Midbrain (tissue), 1 donor: ENCODE measurements at regions not wholly inside any gene's neighbourhood (a gene's known extent, or its start where the extent isn't known, plus 50 kb on each side); places are given as distances from the start of the nearest gene placed in this dataset.

Experiments used
- DNase-seq: peaks from one replicate; lab custom pipeline; 2025; lab: John Stamatoyannopoulos, UW

DNA sequence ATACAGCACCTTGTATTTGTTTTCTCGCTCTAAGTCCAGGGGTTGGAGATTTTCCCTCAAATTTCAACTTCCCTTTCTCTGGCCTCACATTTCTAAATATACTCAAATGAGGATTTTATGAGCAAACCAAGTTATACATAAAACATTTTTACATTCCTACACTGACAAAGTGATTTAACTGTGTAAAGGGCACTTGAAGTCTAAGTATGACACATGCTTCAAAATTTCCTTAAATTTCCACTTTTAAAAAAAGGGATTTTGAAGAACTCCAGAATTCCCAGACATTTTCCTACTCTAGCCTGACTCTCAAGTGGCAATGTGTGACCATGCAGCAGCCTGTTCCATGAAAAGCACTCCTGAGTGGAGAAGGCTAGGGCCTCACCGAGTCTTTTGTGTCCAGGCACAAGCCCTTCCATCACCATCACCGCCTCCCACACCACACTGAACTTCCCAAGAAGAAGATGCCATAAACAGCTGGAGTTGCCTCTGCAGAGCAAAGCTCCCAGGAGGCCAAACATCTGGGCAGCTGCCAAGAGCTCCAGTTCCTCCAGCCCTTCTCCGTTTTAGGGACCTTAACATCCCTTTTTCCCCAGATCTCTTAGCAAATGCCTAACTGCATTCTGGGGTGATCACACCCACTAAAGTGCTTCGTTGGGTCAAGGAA lies 68.9 kb downstream of the NCR2 start:
- DNase-seq, result no peak

- DNase-seq, result no peak
Measured at GRCh38 chr6:41405941-41406727, 70.7 kb downstream of the NCR2 start.

DNA sequence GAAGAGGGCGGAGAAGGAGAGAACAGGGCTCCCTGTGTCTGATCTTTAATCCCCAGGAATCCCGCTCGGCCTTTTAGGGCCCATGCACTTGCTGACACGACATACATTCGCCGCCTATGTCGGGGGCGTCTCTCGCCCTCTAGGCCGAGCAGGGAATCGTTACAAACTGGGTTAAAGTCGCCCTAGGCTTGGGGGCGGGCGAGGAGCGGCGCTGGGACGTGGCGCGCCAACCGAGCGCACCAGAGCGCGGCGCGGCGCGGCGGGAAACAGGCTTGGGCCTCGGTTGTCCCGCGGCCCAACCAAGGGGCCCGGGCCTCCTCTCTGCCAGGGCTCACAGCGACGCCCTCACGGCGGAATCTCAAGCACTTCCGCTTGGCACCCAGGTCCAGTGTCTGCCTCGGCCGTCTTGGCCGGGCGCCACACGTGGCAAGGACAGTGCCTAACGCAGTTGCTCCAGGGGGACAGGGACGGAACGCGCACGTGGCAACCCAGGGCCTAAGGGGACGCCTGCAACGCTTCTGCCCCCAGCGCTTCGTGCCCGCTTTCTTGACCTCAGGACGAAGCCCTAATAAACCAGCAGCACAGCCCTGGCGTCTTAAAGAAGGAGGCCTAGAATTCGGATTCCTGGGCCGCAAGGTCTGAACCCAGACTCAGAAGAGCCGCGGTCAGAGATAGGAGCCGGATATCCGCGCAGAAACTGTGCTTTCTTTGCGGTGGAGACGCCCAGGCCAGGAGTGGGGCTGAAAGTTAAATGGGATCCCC lies 71.5 kb downstream of the NCR2 start:
- no peak for DNase-seq

DNA sequence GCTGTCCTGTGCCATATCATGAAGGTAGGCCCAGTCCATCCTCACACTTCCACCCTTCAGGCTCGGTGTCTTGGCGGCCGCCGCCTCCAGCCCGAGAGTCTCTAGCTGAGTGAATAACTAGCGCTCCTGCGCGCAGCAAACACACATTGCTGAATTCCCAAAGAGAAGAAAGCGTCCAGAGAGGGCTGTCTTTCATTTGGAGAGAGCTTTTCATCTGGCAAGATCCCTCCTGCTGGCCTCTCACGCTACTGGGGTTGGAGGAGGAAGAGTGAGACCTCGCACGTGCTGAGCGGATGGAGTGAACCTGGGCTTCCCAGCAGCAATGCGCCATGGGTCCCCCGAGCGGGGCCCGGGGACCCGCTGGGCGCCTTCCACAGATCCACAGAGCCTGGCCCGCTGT lies 73.2 kb downstream of the NCR2 start:
- DNase-seq, result no peak

DNA sequence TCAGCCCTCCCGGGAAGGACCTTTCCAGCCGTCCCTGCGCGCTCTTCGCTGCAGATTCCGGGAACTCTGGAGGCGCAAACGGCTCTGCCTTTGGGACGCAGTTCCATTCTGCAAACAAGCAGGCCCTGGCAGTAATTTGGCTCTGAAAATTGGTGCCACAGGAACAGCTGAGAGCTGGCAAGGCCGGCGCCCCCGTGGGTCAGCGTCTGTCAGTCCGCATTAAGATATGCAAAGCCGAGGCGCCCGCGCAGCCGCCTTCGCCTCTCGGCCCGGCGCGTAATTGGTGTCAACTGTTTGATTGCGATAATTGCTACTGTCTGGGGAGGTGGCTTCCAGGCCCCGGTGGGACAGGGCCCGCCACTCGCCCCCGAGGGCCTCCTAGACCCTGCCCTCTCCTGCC lies 73.6 kb downstream of the NCR2 start:
- no peak for DNase-seq

DNA sequence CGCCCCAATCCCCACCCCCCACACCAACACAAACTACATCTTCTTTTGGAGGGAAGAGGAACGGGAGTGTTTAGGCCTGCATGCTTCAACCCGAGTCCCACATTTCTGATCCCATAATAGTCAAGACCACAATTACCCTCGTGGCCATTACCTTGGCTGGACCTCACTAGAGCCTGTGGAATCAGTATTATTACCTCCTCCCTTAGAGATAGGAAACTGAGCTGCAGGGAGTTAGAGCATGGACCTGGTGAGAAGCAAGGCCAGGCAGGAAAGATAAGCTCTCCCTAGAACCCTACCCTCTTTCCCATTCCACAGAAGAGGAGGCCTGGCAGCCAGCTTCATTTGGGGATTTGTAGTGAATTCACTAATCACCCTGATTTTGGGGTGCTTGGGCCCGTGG lies 74.1 kb downstream of the NCR2 start:
- DNase-seq, result no peak

- no peak for DNase-seq
Measured at GRCh38 chr6:41411961-41412360, 76.6 kb downstream of the NCR2 start.

GRCh38 chr6:41413250-41413649 lies 77.8 kb downstream of the NCR2 start:
- DNase-seq, result no peak

GRCh38 chr6:41416501-41416837 lies 81.1 kb downstream of the NCR2 start:
- no peak for DNase-seq

DNA sequence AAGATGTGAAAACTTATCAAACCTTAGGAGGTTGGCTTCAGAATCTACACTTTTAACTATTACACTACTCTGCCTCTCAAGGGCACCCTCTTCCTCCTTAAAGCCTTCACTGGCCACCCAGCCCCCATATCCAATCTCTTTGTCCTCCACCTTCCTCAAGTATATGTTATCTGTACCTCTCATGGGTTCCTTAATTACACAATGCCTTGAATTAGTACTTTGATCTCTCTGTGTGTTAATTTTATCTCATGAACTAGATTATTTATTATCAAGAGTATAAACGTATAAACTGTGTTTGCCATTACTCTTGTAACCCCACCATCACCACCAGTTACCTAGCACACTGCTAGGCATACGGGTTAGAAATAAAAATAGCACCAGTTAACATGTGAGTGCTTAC lies 83.3 kb downstream of the NCR2 start:
- no peak for DNase-seq

GRCh38 chr6:41419385-41419784 lies 84.0 kb downstream of the NCR2 start:
- DNase-seq, result no peak

- no peak for DNase-seq
Measured at GRCh38 chr6:41420186-41420585, 84.8 kb downstream of the NCR2 start.

GRCh38 chr6:41422161-41422560 lies 86.8 kb downstream of the NCR2 start:
- no peak for DNase-seq

- DNase-seq, result no peak
Measured at GRCh38 chr6:41423002-41423401, 87.6 kb downstream of the NCR2 start.

- DNase-seq, result peak; percentile 92
Measured at GRCh38 chr6:41424370-41425058, 89.1 kb downstream of the NCR2 start.

DNA sequence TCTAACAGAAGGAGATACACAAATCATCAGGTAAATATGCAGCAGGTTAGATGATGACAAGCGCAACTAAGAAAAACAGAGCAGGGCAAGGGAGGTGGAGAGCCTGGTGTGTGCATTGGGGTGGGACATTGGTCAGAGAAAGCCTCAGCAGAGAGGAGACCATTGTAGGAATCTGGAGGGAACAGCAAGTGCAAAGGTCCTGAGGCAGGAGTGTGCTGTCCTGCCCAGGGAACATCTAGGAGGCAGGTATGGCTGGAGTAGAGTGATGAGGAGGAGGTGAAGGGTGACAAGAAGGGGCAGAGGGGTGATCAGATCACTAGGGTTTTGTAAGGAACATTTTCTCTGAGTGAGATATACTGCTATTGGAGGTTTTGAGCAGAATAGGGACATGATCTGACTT lies 90.1 kb downstream of the NCR2 start:
- DNase-seq, result no peak

DNA sequence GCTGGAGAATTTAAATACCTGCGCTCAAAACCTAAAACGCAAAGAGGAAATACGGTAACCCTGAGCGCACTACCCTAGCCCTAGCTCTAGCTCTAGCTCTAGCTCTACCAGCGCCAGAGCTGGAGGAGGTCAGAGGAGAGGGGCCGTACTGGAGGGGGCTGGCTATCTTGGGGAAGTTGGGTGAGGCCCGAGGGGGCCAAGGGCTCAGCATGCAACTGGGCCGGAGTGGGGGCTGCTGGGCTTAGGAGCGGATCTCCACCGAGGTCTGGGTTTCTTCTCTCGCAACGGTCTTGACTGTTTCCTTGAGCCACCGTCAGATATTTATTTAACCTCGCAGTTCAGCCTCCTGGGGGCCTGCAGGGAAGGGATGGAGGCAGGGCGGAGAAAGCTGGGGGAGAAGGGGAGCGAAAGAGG lies 91.0 kb downstream of the NCR2 start:
- DNase-seq, result no peak

- DNase-seq, result no peak
Measured at GRCh38 chr6:41426888-41427641, 91.7 kb downstream of the NCR2 start.

- peak; percentile 30 for DNase-seq
Measured at GRCh38 chr6:41427642-41428335, 92.4 kb downstream of the NCR2 start.

- peak; percentile 38 for DNase-seq
Measured at GRCh38 chr6:41428336-41428995, 93.1 kb downstream of the NCR2 start.

DNA sequence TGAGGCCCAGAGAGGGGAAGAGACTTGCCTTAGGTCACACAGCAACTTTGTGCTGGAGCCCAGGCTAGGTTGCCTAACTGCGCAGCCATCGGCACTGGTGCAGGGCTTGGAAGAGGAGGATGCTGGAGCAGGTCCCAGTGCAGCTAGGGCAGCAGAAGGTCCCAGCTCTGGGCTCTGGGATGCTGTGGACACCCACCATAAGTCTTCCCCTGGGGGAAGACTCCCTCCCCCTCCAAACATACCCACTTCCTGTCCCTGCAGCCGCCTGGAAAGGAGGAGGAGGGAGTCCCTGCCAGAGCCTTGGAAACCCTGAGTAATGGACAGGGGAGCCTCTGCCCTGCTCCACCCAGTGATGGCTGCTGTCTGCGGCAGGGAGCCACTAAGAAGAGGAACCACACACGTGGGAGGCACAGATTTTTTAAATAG lies 93.6 kb downstream of the NCR2 start:
- DNase-seq, result no peak
